ENCODE measurements at regions not wholly inside any gene's neighbourhood (a gene's known extent, or its start where the extent isn't known, plus 50 kb on each side); places are given as distances from the start of the nearest gene placed in this dataset.
A peak's percentile ranks its signal among the peaks of the same experiment; 100 is the strongest.
"Not testable (repeated sequence)": the region's sequence is repeated elsewhere in the genome, so short reads cannot be mapped to it uniquely, and the experiment has no call there.

GRCh38 chr9:73095425-73095824, 56.2 kb upstream of the ANXA1 start:
- DNase-seq (ENCODE audit: low spot score), result no peak

- DNase-seq (ENCODE audit: low spot score), result peak; percentile 30
These were observed 57.8 kb upstream of the ANXA1 start for GRCh38 chr9:73093740-73094379.

GRCh38 chr9:73093016-73093739, 58.5 kb upstream of the ANXA1 start:
- DNase-seq (ENCODE audit: low spot score), result no peak

- DNase-seq (ENCODE audit: low spot score), result no peak
These were observed 59.8 kb upstream of the ANXA1 start for GRCh38 chr9:73091909-73092308.

- no peak for DNase-seq (ENCODE audit: low spot score)
These were observed 61.5 kb upstream of the ANXA1 start for GRCh38 chr9:73090214-73090613.

- no peak for DNase-seq (ENCODE audit: low spot score)
These were observed 62.2 kb upstream of the ANXA1 start for GRCh38 chr9:73089304-73089985.

- DNase-seq (ENCODE audit: low spot score), result not testable (repeated sequence)
These were observed 63.8 kb upstream of the ANXA1 start for GRCh38 chr9:73087876-73088275.

- DNase-seq (ENCODE audit: low spot score), result no peak
These were observed 68.1 kb upstream of the ANXA1 start for GRCh38 chr9:73083519-73083918.

GRCh38 chr9:73081979-73082657, 69.5 kb upstream of the ANXA1 start:
- peak; percentile 69 for DNase-seq (ENCODE audit: low spot score)

GRCh38 chr9:73080110-73080694, 71.5 kb upstream of the ANXA1 start:
- DNase-seq (ENCODE audit: low spot score), result no peak

- no peak for DNase-seq (ENCODE audit: low spot score)
These were observed 72.3 kb upstream of the ANXA1 start for GRCh38 chr9:73079326-73079725.

- DNase-seq (ENCODE audit: low spot score), result no peak
These were observed 74.0 kb upstream of the ANXA1 start for GRCh38 chr9:73077625-73078030.

- DNase-seq (ENCODE audit: low spot score), result no peak
These were observed 74.7 kb upstream of the ANXA1 start for GRCh38 chr9:73076970-73077369.

- peak; percentile 12 for DNase-seq (ENCODE audit: low spot score)
These were observed 77.4 kb upstream of the ANXA1 start for GRCh38 chr9:73074176-73074708.

- peak; percentile 53 for DNase-seq (ENCODE audit: low spot score)
These were observed 78.1 kb upstream of the ANXA1 start for GRCh38 chr9:73073337-73074175.

GRCh38 chr9:73067074-73067473, 84.6 kb upstream of the ANXA1 start:
- DNase-seq (ENCODE audit: low spot score), result no peak

- no peak for DNase-seq (ENCODE audit: low spot score)
These were observed 86.2 kb upstream of the ANXA1 start for GRCh38 chr9:73065439-73065838.

GRCh38 chr9:73064315-73064714, 87.3 kb upstream of the ANXA1 start:
- DNase-seq (ENCODE audit: low spot score), result no peak

GRCh38 chr9:73061146-73061545, 90.5 kb upstream of the ANXA1 start:
- no peak for DNase-seq (ENCODE audit: low spot score)

GRCh38 chr9:73059247-73059646, 92.4 kb upstream of the ANXA1 start:
- no peak for DNase-seq (ENCODE audit: low spot score)

- no peak for DNase-seq (ENCODE audit: low spot score)
These were observed 95.4 kb upstream of the ANXA1 start for GRCh38 chr9:73056245-73056644.

Data from AG08395 (cell line).